GM19351 (cell line): ENCODE measurements at regions not wholly inside any gene's neighbourhood (a gene's known extent, or its start where the extent isn't known, plus 50 kb on each side); places are given as distances from the start of the nearest gene placed in this dataset.

ENCODE experiments used
- ATAC-seq: cut with Tn5 transposase; IDR thresholded peaks from one replicate; pipeline ENCODE4 v1.9.1; 2021; ENCODE audit warnings: mild to moderate bottlenecking, moderate library complexity; ENCODE audit not compliant: unreplicated experiment

GRCh38 chr2:52779446-52779845, 988.2 kb upstream of the CHAC2 start:
- no peak for ATAC-seq

- no peak for ATAC-seq
These were observed 991.0 kb upstream of the CHAC2 start for GRCh38 chr2:52776571-52776970.

GRCh38 chr2:52775674-52776073, 991.9 kb upstream of the CHAC2 start:
- no peak for ATAC-seq

- no peak for ATAC-seq
These were observed 1001.9 kb upstream of the CHAC2 start for GRCh38 chr2:52765735-52766134.

GRCh38 chr2:52749764-52750163, 1017.8 kb upstream of the CHAC2 start:
- ATAC-seq = no peak

- ATAC-seq = no peak
These were observed 1022.5 kb upstream of the CHAC2 start for GRCh38 chr2:52745144-52745543.

- ATAC-seq = no peak
These were observed 1034.7 kb upstream of the CHAC2 start for GRCh38 chr2:52732849-52733395.

GRCh38 chr2:52724585-52724984, 1043.0 kb upstream of the CHAC2 start:
- ATAC-seq = no peak

- no peak for ATAC-seq
These were observed 1049.8 kb upstream of the CHAC2 start for GRCh38 chr2:52717836-52718235.

- ATAC-seq = no peak
These were observed 1056.6 kb upstream of the CHAC2 start for GRCh38 chr2:52710810-52711618.

GRCh38 chr2:52704251-52704650, 1063.4 kb upstream of the CHAC2 start:
- no peak for ATAC-seq

GRCh38 chr2:52703004-52703403, 1064.6 kb upstream of the CHAC2 start:
- no peak for ATAC-seq

GRCh38 chr2:52698408-52698807, 1069.2 kb upstream of the CHAC2 start:
- ATAC-seq = no peak

- no peak for ATAC-seq
These were observed 1069.9 kb upstream of the CHAC2 start for GRCh38 chr2:52697690-52698089.

- no peak for ATAC-seq
These were observed 1071.9 kb upstream of the CHAC2 start for GRCh38 chr2:52695731-52696130.

- ATAC-seq = no peak
These were observed 1080.7 kb upstream of the CHAC2 start for GRCh38 chr2:52686935-52687334.

- no peak for ATAC-seq
These were observed 1091.5 kb upstream of the CHAC2 start for GRCh38 chr2:52676056-52676455.

- no peak for ATAC-seq
These were observed 1098.9 kb upstream of the CHAC2 start for GRCh38 chr2:52668724-52669123.

- no peak for ATAC-seq
These were observed 1108.1 kb upstream of the CHAC2 start for GRCh38 chr2:52659546-52659945.

- no peak for ATAC-seq
These were observed 1109.0 kb upstream of the CHAC2 start for GRCh38 chr2:52658598-52658997.

GRCh38 chr2:52639692-52640091, 1127.9 kb upstream of the CHAC2 start:
- ATAC-seq = no peak

GRCh38 chr2:52632543-52632942, 1135.1 kb upstream of the CHAC2 start:
- ATAC-seq = no peak

GRCh38 chr2:52629944-52630343, 1137.7 kb upstream of the CHAC2 start:
- no peak for ATAC-seq
